Effector memory CD8-positive, alpha-beta T cell (primary cell): ENCODE measurements at regions not wholly inside any gene's neighbourhood (a gene's known extent, or its start where the extent isn't known, plus 50 kb on each side); places are given as distances from the start of the nearest gene placed in this dataset.

Source experiments
- ATAC-seq: fragments of 150-1000 bp; cut with Tn5 transposase; replicated peaks from 2 replicates; pipeline ENCODE4 v1.10.0; 2021; ENCODE audit warnings: mild to moderate bottlenecking, moderate library complexity
- DNase-seq, 3 experiments: peaks; one replicate each; pipeline ENCODE4 v3.0.0; 2021
- H3K27ac Mint-ChIP-seq, 2 donors: one replicate each; pipeline ENCODE4 v1.8.0; 2022; ENCODE audit warnings: mild to moderate bottlenecking in 2 of 2, mixed read lengths in 2 of 2, moderate library complexity in 2 of 2
- H3K27me3 Mint-ChIP-seq, 2 donors: one replicate each; pipeline ENCODE4 v1.8.0; 2022; ENCODE audit warnings: mixed read lengths in 2 of 2
- H3K36me3 Mint-ChIP-seq: one replicate; pipeline ENCODE4 v1.8.0; 2022; ENCODE audit warnings: mild to moderate bottlenecking, moderate library complexity, mixed read lengths; ENCODE audit not compliant: insufficient read depth
- H3K4me1 Mint-ChIP-seq, 2 donors: one replicate each; pipeline ENCODE4 v1.8.0; 2022; ENCODE audit warnings: low read depth in 2 of 2, mixed read lengths in 2 of 2
- H3K4me3 Mint-ChIP-seq, 2 donors: one replicate each; pipeline ENCODE4 v1.8.0; 2022; ENCODE audit warnings: mild to moderate bottlenecking in 2 of 2, mixed read lengths in 2 of 2, moderate library complexity in 2 of 2
- H3K9me3 Mint-ChIP-seq, 2 donors: one replicate each; pipeline ENCODE4 v1.8.0; 2022; ENCODE audit warnings: mixed read lengths in 2 of 2

- no peaks in the 10 kb centered on the region for H3K4me1 Mint-ChIP-seq
- H3K27ac Mint-ChIP-seq = no peak overlapping the region
- ATAC-seq (no peak), DNase-seq (no peak)
- no peaks in the 10 kb centered on the region for H3K9me3 Mint-ChIP-seq
- peaks cover 72 to 90% of the 10 kb centered on the region in 2 donors for H3K27me3 Mint-ChIP-seq
- no peak overlapping the region for H3K4me3 Mint-ChIP-seq
- H3K36me3 Mint-ChIP-seq = no peaks in the 10 kb centered on the region
These were observed 121.7 kb upstream of the PRR20G start for GRCh38 chr3:127409421-127410136.

- H3K9me3 Mint-ChIP-seq = no peaks in the 10 kb centered on the region
- DNase-seq (no peak), ATAC-seq (no peak)
- H3K27ac Mint-ChIP-seq = no peak overlapping the region
- no peaks in the 10 kb centered on the region for H3K36me3 Mint-ChIP-seq
- no peaks in the 10 kb centered on the region for H3K4me1 Mint-ChIP-seq
- no peak overlapping the region for H3K4me3 Mint-ChIP-seq
- H3K27me3 Mint-ChIP-seq = peaks cover 64 to 90% of the 10 kb centered on the region in 2 donors
These were observed 121.0 kb upstream of the PRR20G start for GRCh38 chr3:127408684-127409420.

- no peaks in the 10 kb centered on the region for H3K4me1 Mint-ChIP-seq
- H3K27me3 Mint-ChIP-seq = peaks cover 57 to 84% of the 10 kb centered on the region in 2 donors
- no peaks in the 10 kb centered on the region for H3K9me3 Mint-ChIP-seq
- no peak for DNase-seq
- no peak for ATAC-seq
- H3K27ac Mint-ChIP-seq = no peak overlapping the region
- no peak overlapping the region for H3K4me3 Mint-ChIP-seq
- no peaks in the 10 kb centered on the region for H3K36me3 Mint-ChIP-seq
These were observed 120.3 kb upstream of the PRR20G start for GRCh38 chr3:127408022-127408683.

GRCh38 chr3:127407026-127407939, 119.4 kb upstream of the PRR20G start:
- DNase-seq = no peak
- Mint-ChIP-seq H3K9me3 (no peaks in the 10 kb centered on the region), H3K4me1 (no peaks in the 10 kb centered on the region), H3K27me3 (peaks cover 51 to 80% of the 10 kb centered on the region in 2 donors), H3K4me3 (no peak overlapping the region), H3K36me3 (no peaks in the 10 kb centered on the region), H3K27ac (no peak overlapping the region)
- ATAC-seq = no peak

DNA sequence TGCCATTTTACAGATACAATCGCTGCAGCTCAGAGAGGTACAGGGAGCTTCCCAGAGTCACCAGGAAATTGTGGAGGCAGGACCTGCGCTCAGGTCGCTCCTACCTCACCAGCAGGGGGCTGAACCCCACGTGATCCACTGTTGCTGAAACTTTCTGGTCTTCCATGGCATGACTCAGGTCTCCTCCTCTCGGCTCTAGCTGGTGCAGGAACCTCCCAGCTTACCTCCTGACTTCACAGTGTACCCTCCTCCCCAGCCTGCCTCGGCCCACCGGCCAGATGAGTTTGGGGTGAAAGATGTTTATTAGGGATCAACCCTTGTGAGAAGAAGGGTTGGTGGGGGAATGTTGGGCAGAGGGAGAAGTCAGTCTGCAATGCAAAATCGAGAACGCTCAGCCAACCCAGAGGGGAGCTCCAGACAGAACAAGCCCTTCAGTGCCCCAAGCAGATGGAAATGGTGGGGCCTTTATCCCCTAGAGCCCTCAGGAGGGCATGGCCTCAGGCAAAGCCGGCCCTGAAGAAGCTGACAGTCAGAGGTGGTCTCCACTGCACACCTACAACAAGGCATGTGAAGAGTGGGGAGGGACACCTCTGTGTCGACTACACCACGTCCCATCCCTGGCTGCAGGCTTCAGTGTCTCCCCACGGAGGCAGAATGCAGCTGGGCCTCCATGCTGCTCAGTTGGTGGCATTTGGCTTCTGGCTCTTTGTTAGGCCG, 118.6 kb upstream of the PRR20G start:
- DNase-seq (no peak), ATAC-seq (no peak)
- Mint-ChIP-seq H3K36me3 (no peaks in the 10 kb centered on the region), H3K4me1 (no peaks in the 10 kb centered on the region), H3K4me3 (no peak overlapping the region), H3K9me3 (no peaks in the 10 kb centered on the region), H3K27ac (peak overlapping the region in 1 of 2 donors; percentile 22), H3K27me3 (peaks cover 58 to 85% of the 10 kb centered on the region in 2 donors)

GRCh38 chr3:127405791-127406190, 117.9 kb upstream of the PRR20G start:
- Mint-ChIP-seq H3K27ac (no peak overlapping the region), H3K36me3 (no peaks in the 10 kb centered on the region), H3K4me3 (no peak overlapping the region), H3K4me1 (no peaks in the 10 kb centered on the region), H3K27me3 (peaks cover 56 to 78% of the 10 kb centered on the region in 2 donors), H3K9me3 (no peaks in the 10 kb centered on the region)
- ATAC-seq (no peak), DNase-seq (no peak)

DNA sequence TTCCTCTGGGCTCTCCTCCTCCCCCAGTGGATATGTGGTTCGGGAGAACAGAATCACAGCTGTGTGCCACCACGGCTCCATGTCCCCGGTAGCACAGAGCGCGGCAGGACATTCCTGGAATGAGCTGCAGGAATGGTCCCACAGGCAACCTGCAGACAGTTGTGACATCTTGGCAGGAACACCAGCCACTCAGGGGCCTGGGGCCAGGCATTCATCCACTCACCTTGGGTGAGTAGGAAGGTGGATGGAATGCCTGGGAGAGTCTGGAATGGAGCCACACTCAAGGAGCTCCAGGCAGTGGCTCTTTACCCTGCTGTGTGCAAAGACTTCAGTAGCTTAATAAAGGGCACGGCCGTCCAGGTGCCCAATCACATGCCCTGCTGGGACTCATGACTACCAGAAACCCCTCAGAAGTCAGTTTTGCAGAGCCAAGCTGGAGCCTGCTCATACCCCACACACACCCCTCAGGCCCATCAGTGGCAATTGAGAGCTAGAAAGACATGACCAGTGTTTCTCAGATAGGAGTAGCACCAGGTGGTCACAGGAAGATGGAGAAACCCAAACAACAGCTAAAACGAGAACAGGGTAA, 117.3 kb upstream of the PRR20G start:
- no peak for ATAC-seq
- H3K36me3 Mint-ChIP-seq = no peaks in the 10 kb centered on the region

GRCh38 chr3:127404221-127405009, 116.6 kb upstream of the PRR20G start:
- no peak for DNase-seq
- no peaks in the 10 kb centered on the region for H3K9me3 Mint-ChIP-seq
- H3K27ac Mint-ChIP-seq = no peak overlapping the region
- ATAC-seq = no peak
- peaks cover 44 to 64% of the 10 kb centered on the region in 2 donors for H3K27me3 Mint-ChIP-seq
- H3K4me3 Mint-ChIP-seq = no peak overlapping the region
- no peaks in the 10 kb centered on the region for H3K36me3 Mint-ChIP-seq
- H3K4me1 Mint-ChIP-seq = no peaks in the 10 kb centered on the region

More for the DNA sequence above, 117.3 kb upstream of the PRR20G start:
- Mint-ChIP-seq H3K27me3 (peaks cover 49 to 71% of the 10 kb centered on the region in 2 donors), H3K4me3 (no peak overlapping the region), H3K9me3 (no peaks in the 10 kb centered on the region), H3K4me1 (no peaks in the 10 kb centered on the region), H3K27ac (no peak overlapping the region)
- no peak for DNase-seq

GRCh38 chr3:127403795-127404194, 115.9 kb upstream of the PRR20G start:
- H3K27ac Mint-ChIP-seq = no peak overlapping the region
- H3K4me3 Mint-ChIP-seq = no peak overlapping the region
- no peaks in the 10 kb centered on the region for H3K9me3 Mint-ChIP-seq
- DNase-seq = no peak
- H3K36me3 Mint-ChIP-seq = no peaks in the 10 kb centered on the region
- ATAC-seq = no peak
- H3K4me1 Mint-ChIP-seq = no peaks in the 10 kb centered on the region
- peaks cover 39 to 58% of the 10 kb centered on the region in 2 donors for H3K27me3 Mint-ChIP-seq

- ATAC-seq (no peak), DNase-seq (no peak)
- no peak overlapping the region for H3K27ac Mint-ChIP-seq
- H3K27me3 Mint-ChIP-seq = peaks cover 25 to 36% of the 10 kb centered on the region in 2 donors
- H3K9me3 Mint-ChIP-seq = no peaks in the 10 kb centered on the region
- H3K36me3 Mint-ChIP-seq = no peaks in the 10 kb centered on the region
- no peaks in the 10 kb centered on the region for H3K4me1 Mint-ChIP-seq
- H3K4me3 Mint-ChIP-seq = no peak overlapping the region
These were observed 111.3 kb upstream of the PRR20G start for GRCh38 chr3:127399154-127399553.

- no peaks in the 10 kb centered on the region for H3K4me1 Mint-ChIP-seq
- H3K4me3 Mint-ChIP-seq = no peak overlapping the region
- H3K27me3 Mint-ChIP-seq = peaks cover 18 to 39% of the 10 kb centered on the region in 2 donors
- no peak overlapping the region for H3K27ac Mint-ChIP-seq
- ATAC-seq (no peak), DNase-seq (no peak)
- H3K36me3 Mint-ChIP-seq = no peaks in the 10 kb centered on the region
- H3K9me3 Mint-ChIP-seq = no peaks in the 10 kb centered on the region
These were observed 108.6 kb upstream of the PRR20G start for GRCh38 chr3:127396473-127396872.
